ENCODE measurements at regions not wholly inside any gene's neighbourhood (a gene's known extent, or its start where the extent isn't known, plus 50 kb on each side); places are given as distances from the start of the nearest gene placed in this dataset.

DNA sequence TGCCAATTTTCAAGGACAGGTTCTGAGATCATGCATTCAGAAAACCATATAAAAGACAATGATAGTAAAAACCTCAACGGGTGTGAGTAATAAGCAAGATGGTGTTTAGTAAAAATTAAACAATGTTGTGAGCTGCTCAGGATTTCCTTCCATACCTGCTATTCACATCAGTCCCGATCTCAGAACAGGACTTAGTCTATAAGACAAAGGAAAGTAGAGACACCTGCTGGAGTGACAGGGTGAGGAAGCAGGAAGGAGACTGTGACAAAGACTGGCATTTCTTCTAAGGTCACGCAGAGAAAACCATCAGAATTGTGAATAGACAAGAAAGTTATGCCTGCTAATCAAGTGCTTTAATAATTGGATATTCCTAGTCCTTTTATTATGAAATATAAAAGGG is 648.0 kb downstream of the DACH1 start:
- TF ChIP-seq, protein P1, sequence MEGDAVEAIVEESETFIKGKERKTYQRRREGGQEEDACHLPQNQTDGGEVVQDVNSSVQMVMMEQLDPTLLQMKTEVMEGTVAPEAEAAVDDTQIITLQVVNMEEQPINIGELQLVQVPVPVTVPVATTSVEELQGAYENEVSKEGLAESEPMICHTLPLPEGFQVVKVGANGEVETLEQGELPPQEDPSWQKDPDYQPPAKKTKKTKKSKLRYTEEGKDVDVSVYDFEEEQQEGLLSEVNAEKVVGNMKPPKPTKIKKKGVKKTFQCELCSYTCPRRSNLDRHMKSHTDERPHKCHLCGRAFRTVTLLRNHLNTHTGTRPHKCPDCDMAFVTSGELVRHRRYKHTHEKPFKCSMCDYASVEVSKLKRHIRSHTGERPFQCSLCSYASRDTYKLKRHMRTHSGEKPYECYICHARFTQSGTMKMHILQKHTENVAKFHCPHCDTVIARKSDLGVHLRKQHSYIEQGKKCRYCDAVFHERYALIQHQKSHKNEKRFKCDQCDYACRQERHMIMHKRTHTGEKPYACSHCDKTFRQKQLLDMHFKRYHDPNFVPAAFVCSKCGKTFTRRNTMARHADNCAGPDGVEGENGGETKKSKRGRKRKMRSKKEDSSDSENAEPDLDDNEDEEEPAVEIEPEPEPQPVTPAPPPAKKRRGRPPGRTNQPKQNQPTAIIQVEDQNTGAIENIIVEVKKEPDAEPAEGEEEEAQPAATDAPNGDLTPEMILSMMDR (IDR thresholded peaks at IDR 0.05): no peak
- no peak for TF ChIP-seq POLR2A (IDR thresholded peaks at IDR 0.05)
